Naive thymus-derived CD8-positive, alpha-beta T cell (primary cell): ENCODE measurements at regions not wholly inside any gene's neighbourhood (a gene's known extent, or its start where the extent isn't known, plus 50 kb on each side); places are given as distances from the start of the nearest gene placed in this dataset.
"Not testable (repeated sequence)": the region's sequence is repeated elsewhere in the genome, so short reads cannot be mapped to it uniquely, and the experiment has no call there.

Source experiments
- ATAC-seq, 2 donors: fragments of 150-1000 bp; cut with Tn5 transposase in 1 of 2; sonication (Bioruptor Pico), chemical (Tn5 transposase) in 1 of 2; 1 replicate in 1 of 2; 2 replicates in 1 of 2; pipeline ENCODE4 v1.10.0; 2021; ENCODE audit warnings: mild to moderate bottlenecking in 2 of 2, moderate library complexity in 2 of 2
- POLR2A ChIA-PET: fragments of 350-600 bp; sonication (Branson Sonifier 250); formaldehyde crosslinking; loops from one replicate; lab custom pipeline; 2021; ENCODE audit warnings: antibody characterized with exemption; lab: Charles Lee
- DNase-seq, 10 donors: peaks; one replicate each; pipeline versions ENCODE4 v3.0.0 to v3.0.0-alpha.2; 2020 to 2022
- H3K27ac Mint-ChIP-seq, 10 donors: one replicate each; pipeline ENCODE4 v1.8.0; 2020 to 2022; ENCODE audit warnings: mild to moderate bottlenecking in 10 of 10, mixed read lengths in 10 of 10, moderate library complexity in 4 of 10, inconsistent platforms in 1 of 10
- H3K27me3 Mint-ChIP-seq, 5 donors: one replicate each; pipeline ENCODE4 v1.8.0; 2021 to 2022; ENCODE audit warnings: mixed read lengths in 5 of 5
- H3K36me3 Mint-ChIP-seq, 3 donors: one replicate each; pipeline ENCODE4 v1.8.0; 2020 to 2022; ENCODE audit warnings: mixed read lengths in 3 of 3, mild to moderate bottlenecking in 2 of 3, inconsistent platforms in 1 of 3
- H3K4me1 Mint-ChIP-seq, 4 donors: one replicate each; pipeline ENCODE4 v1.8.0; 2021 to 2022; ENCODE audit warnings: mixed read lengths in 4 of 4
- H3K4me3 Mint-ChIP-seq, 10 donors: one replicate each; pipeline ENCODE4 v1.8.0; 2020 to 2022; ENCODE audit warnings: mild to moderate bottlenecking in 10 of 10, mixed read lengths in 10 of 10, moderate library complexity in 6 of 10, inconsistent platforms in 1 of 10
- H3K9me3 Mint-ChIP-seq, 9 donors: one replicate each; pipeline ENCODE4 v1.8.0; 2020 to 2022; ENCODE audit warnings: mixed read lengths in 9 of 9, mild to moderate bottlenecking in 3 of 9, inconsistent platforms in 1 of 9, moderate library complexity in 1 of 9

DNA sequence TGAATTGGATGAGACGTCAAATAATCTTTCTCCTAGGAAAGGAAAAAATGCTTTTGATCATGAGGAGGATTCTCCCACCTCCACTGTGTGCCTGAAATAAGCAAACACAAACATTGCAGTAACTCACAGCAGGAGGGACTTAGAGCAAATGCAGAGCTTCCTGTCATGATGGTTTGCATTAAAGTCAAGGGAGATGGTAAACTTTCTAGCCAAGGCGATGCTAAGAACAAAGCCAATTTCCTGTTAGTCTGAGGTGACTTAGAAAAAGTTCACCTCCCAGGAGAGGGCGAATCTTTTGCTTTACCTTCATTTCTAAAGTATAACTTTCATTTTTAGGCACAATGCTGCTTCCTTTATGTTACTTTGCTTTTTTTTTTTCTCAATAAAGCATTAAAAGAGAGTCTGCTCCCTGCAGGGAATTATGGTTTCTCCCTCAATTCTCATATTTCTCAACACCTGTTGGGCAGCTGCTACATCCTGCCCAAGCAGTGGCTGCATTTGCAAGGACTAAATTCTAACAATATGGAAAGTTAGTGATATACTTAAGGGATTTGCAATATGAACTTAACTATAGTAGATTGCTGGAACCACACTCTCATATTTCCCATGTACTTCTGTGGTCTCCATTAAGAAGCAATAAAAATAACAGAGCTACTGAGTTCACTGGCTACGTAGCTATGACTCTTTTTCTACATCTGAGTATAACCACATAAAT is 175.6 kb downstream of the PCTP start:
- peak overlapping the region; percentile 66 to 92 (median 82) for H3K27ac Mint-ChIP-seq

DNA sequence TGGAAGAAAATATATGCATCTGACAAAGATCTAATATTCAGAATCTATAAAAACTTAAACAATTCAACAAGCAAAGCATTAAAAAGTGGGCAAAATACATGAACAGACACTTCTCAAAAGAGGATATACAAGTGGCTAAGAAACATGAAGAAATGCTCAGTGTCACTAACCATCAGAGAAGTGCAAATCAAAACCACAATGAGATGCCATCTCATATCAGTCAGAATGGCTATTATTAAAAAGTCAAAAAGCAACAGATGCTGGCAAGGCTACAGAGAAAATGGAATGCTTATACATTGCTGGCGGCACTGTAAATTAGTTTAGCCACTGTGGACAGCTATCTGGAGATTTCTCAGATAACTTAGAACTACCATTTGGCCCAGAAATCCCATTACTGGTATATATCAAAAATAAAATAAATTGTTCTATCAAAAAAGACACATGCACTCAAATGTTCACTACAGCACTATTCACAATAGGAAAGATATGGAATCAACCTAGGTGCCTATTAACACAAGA is 179.5 kb downstream of the PCTP start:
- H3K27me3 Mint-ChIP-seq, result no peaks in the 10 kb centered on the region
- ATAC-seq (no peak), DNase-seq (no peak)
- POLR2A ChIA-PET, result no interaction called here
- H3K27ac Mint-ChIP-seq, result no peak overlapping the region
- H3K9me3 Mint-ChIP-seq, result peaks cover 0 to 17% (median 0%) of the 10 kb centered on the region in 9 donors
- peaks cover 0 to 8% (median 6%) of the 10 kb centered on the region in 3 donors for H3K36me3 Mint-ChIP-seq
- peaks cover 10 to 18% (median 15%) of the 10 kb centered on the region in 4 donors for H3K4me1 Mint-ChIP-seq
- no peak overlapping the region for H3K4me3 Mint-ChIP-seq

More for the DNA sequence above, 175.6 kb downstream of the PCTP start:
- POLR2A ChIA-PET, result interaction anchor here (1.0 kb wide), 1 partner anchor 14 kb away, joined by 3 read pairs; no protein-coding TSS in a partner anchor
- peaks cover 0 to 9% (median 7%) of the 10 kb centered on the region in 3 donors for H3K36me3 Mint-ChIP-seq
- peak overlapping the region in 7 of 10 donors; percentile 21 to 57 (median 54) for H3K4me3 Mint-ChIP-seq
- no peaks in the 10 kb centered on the region for H3K27me3 Mint-ChIP-seq
- peak; percentile 92 to 97 for ATAC-seq
- H3K9me3 Mint-ChIP-seq, result peaks cover 0 to 19% (median 0%) of the 10 kb centered on the region in 9 donors
- peak in 4 of 10 donors; percentile 4 to 67 (median 40) for DNase-seq
- H3K4me1 Mint-ChIP-seq, result peaks cover 12 to 20% (median 15%) of the 10 kb centered on the region in 4 donors

DNA sequence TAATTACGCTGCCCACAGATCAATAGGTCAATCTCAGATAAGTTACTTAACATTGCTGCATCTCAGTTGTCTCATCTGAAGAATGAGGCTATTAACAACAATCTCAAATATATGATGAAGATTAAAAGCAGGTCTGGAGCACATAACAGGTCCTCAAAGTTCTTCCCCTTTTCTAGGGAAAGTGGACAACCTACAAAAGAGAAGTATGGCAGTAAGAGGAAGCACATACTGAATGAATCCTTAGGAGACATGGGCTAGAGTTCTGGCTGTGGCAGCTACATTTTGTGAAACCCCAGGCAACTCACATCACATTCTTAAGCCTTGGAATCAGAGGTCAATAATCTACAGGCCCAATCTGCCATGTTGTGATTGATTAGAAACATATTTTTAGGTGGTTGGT is 180.6 kb downstream of the PCTP start:
- H3K9me3 Mint-ChIP-seq, result peaks cover 0 to 8% (median 0%) of the 10 kb centered on the region in 9 donors
- POLR2A ChIA-PET, result no interaction called here
- no peak overlapping the region for H3K4me3 Mint-ChIP-seq
- H3K36me3 Mint-ChIP-seq, result peaks cover 0 to 6% (median 5%) of the 10 kb centered on the region in 3 donors
- ATAC-seq (no peak), DNase-seq (no peak)
- H3K27me3 Mint-ChIP-seq, result peaks cover 0 to 2% (median 0%) of the 10 kb centered on the region in 5 donors
- no peak overlapping the region for H3K27ac Mint-ChIP-seq
- H3K4me1 Mint-ChIP-seq, result peaks cover 4 to 9% (median 7%) of the 10 kb centered on the region in 4 donors

DNA sequence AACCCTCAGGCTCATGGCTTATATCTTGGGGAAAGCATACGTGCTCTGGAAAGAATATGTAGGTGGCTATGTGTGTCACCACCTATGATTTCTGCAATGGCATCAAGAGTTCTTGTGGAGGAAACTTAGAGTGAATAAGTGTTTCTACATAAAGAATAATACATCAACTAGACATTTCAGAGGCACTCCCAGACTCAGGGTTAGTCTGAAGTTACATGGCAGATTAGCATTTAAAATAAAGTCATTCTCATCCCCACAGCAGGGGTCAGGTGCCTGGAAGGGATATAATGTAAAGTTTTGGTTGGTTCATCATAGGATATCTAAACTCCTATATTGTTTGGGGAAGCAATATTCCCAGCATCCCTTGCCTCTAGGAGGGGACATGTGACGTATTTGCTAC is 182.1 kb downstream of the PCTP start:
- no peak overlapping the region for H3K4me3 Mint-ChIP-seq
- H3K27me3 Mint-ChIP-seq, result peaks cover 0 to 5% (median 1%) of the 10 kb centered on the region in 5 donors
- H3K4me1 Mint-ChIP-seq, result peaks cover 0 to 6% (median 4%) of the 10 kb centered on the region in 4 donors
- peaks cover 0 to 6% (median 5%) of the 10 kb centered on the region in 3 donors for H3K36me3 Mint-ChIP-seq
- peaks cover 0 to 8% (median 0%) of the 10 kb centered on the region in 9 donors for H3K9me3 Mint-ChIP-seq
- no peak for DNase-seq
- no peak for ATAC-seq
- POLR2A ChIA-PET, result no interaction called here
- peak overlapping the region in 1 of 10 donors; percentile 32 for H3K27ac Mint-ChIP-seq

DNA sequence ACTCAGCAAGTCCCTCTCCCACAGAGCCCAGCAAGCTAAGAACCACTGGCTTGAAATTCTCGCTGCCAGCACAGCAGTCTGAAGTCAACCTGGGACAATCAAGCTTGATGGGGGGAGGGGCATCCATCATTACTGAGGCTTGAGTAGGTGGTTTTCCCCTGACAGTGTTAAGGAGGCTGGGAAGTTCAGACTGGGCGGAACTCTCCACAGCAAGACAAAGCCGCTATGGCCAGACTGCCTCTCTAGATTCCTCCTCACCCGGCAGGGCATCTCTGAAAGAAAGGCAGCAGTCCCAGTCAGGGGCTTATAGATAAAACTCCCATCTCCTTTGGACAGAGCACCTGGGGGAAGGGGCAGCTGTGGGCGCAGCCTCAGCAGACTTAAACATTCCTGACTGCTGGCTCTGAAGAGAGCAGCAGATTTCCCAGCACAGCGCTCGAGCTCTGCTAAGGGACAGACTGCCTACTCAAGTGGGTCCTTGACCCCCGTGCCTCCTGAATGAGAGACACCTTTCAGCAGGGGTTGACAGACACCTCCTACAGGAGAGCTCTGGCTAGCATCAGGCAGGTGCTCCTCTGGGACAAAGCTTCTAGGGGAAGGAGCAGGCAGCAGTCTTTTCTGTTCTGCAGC is 188.4 kb downstream of the PCTP start:
- POLR2A ChIA-PET, ATAC-seq, DNase-seq, H3K27me3 Mint-ChIP-seq, H3K4me3 Mint-ChIP-seq, H3K4me1 Mint-ChIP-seq, H3K27ac Mint-ChIP-seq: not testable (repeated sequence)
- Mint-ChIP-seq H3K9me3 (peaks cover 4 to 43% (median 17%) of the 10 kb centered on the region in 9 donors), H3K36me3 (peaks cover 0 to 13% (median 5%) of the 10 kb centered on the region in 3 donors)

DNA sequence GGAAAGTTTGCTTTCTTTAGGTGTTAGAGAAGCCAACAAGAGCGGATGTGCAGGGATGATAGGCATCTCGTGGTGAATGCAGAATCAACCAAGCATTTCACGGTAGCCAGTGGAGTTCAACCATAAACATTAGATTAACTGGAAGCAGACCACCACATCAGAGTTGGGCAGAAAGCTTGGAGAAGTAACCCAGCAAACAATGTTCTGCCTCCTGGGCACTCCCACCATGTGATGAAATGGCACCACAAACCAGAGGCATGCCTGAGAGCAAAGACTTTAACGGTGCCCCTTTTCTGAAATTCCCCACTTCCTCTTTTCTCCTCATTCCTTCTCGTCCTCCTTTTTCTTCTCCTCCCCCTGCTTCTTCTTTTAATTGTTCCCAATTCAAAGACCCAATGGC is 193.5 kb upstream of the ANKFN1 start:
- ATAC-seq, result no peak
- Mint-ChIP-seq H3K27me3 (peaks cover 0 to 13% (median 6%) of the 10 kb centered on the region in 5 donors), H3K9me3 (no peaks in the 10 kb centered on the region), H3K27ac (peak overlapping the region in 1 of 10 donors; percentile 29), H3K36me3 (no peaks in the 10 kb centered on the region), H3K4me1 (peaks cover 0 to 5% (median 3%) of the 10 kb centered on the region in 4 donors), H3K4me3 (no peak overlapping the region)
- POLR2A ChIA-PET, result no interaction called here
- no peak for DNase-seq

DNA sequence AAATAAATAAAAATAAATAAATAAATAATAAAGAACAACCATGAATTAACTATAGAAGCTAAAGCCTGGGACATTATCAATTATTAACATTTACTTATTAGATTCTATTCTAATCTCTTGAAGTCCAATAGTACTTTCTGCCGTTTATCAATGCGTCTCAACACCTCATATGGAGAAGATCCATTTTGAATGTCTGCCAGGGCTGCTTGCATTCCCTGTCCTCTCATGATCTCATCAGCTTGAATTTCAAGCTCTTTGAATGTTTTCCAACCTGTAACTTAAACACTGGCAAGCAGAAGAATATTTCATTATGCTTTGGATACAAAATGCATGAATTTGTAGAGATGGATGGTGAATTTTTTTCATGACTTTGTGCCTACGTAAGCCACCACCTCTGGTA is 191.9 kb upstream of the ANKFN1 start:
- no peak overlapping the region for H3K4me3 Mint-ChIP-seq
- POLR2A ChIA-PET, result no interaction called here
- no peaks in the 10 kb centered on the region for H3K9me3 Mint-ChIP-seq
- DNase-seq, result no peak
- peaks cover 0 to 15% (median 5%) of the 10 kb centered on the region in 5 donors for H3K27me3 Mint-ChIP-seq
- H3K36me3 Mint-ChIP-seq, result no peaks in the 10 kb centered on the region
- no peak for ATAC-seq
- H3K4me1 Mint-ChIP-seq, result peaks cover 0 to 5% (median 3%) of the 10 kb centered on the region in 4 donors
- no peak overlapping the region for H3K27ac Mint-ChIP-seq

DNA sequence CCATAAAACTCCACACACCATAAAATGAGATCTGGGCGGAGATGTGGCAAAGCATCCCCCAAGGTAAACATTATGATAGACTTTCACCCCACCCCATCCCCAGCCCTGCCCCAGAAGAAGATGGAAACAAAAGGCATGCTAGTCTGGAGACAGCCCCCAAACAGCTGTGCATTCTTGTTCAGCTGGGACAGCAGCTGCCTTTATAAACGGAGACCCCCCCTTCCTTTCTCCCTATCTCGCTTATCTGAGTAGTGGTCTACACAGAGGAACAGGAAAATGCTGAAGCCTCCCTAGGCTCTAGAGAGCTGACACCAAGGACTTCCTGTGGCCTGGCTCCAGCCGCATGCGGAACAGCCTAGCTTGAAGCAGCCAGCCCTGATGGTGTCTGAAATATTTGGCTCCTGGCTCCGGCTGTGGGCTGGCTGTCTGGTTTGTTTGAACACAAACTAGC is 190.3 kb upstream of the ANKFN1 start:
- DNase-seq (no peak), ATAC-seq (no peak)
- Mint-ChIP-seq H3K4me3 (no peak overlapping the region), H3K4me1 (peaks cover 0 to 5% (median 3%) of the 10 kb centered on the region in 4 donors), H3K27me3 (peaks cover 0 to 18% (median 5%) of the 10 kb centered on the region in 5 donors), H3K27ac (no peak overlapping the region), H3K36me3 (no peaks in the 10 kb centered on the region), H3K9me3 (no peaks in the 10 kb centered on the region)
- POLR2A ChIA-PET, result no interaction called here

DNA sequence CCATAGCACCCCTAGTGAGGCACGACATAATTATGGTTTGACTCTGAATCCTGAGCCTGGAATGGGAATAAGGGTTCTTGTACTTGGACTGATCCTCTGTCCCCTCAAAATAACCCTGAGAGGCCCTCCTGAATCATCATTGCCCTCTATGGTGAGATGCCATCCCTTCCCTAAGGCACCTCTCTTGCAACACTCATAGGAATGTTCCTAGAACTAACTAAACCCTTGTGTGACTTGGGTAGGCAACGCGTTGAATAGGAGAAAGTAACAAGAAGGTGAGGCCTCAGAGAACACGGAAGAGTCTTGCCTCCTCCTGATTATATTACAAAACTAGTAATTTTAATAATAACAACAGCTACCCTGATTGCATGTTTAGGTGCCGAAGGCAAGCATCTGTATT is 189.1 kb upstream of the ANKFN1 start:
- H3K4me3 Mint-ChIP-seq, result no peak overlapping the region
- no peak overlapping the region for H3K27ac Mint-ChIP-seq
- peaks cover 0 to 9% (median 5%) of the 10 kb centered on the region in 5 donors for H3K27me3 Mint-ChIP-seq
- no peak for ATAC-seq
- no peaks in the 10 kb centered on the region for H3K36me3 Mint-ChIP-seq
- no peak for DNase-seq
- POLR2A ChIA-PET, result no interaction called here
- peaks cover 0 to 5% (median 3%) of the 10 kb centered on the region in 4 donors for H3K4me1 Mint-ChIP-seq
- H3K9me3 Mint-ChIP-seq, result no peaks in the 10 kb centered on the region

DNA sequence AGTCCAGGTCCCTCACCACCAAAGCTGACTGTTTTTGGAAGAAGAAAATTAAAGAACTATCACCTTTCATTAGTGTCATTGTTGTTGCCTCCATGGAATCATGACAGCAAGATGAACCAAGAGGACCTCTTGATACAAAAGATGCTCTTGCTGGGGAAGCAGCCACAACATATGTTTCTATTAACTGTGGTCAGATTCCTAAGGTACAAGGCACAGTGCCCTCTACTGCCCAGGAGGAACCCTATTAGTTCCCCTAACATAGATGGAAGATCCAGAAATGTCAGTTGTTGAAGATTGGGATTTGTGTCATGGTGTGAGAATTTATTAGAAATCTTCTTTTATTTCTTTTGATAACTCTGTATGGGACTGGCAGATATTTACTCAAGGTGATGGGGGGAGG is 188.2 kb upstream of the ANKFN1 start:
- Mint-ChIP-seq H3K4me3 (no peak overlapping the region), H3K9me3 (no peaks in the 10 kb centered on the region), H3K4me1 (peaks cover 0 to 6% (median 1%) of the 10 kb centered on the region in 4 donors), H3K27ac (no peak overlapping the region), H3K36me3 (no peaks in the 10 kb centered on the region), H3K27me3 (peaks cover 0 to 9% (median 5%) of the 10 kb centered on the region in 5 donors)
- DNase-seq (no peak), ATAC-seq (no peak)
- POLR2A ChIA-PET, result no interaction called here

DNA sequence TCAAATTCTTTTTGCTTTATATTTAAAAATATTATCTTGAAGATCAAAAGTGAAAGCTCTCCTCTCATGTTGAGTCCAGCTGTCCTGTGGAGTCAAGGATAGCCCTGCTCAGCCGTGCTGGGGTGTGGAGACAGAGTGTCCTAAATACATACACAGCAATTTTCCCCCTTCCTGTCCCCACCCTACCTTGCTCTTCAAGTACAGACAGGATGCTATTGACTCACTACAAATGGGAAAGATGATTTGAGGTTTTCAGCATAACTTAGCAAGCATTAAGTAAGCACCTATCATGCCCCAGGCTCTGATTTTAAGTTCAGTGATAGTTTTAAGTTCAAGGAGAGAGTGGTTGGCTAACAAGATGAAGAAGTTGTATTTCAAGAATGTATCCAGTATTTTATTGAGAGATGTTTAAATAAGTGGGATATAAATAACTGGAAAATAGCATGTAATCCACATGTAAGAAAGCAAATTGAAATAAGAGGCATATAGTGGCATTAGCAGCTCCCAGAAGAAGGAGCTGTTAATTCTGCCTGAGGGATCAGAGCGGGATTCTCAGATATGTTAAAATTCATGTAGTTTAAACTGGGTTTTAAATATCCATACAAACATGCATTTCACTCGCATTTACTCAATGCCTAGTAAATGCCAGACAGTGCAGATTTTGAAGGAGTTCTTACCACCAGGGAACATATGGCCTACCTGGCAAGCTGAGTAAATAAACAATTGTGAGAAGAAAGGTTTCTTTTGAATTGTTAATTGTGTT is 183.5 kb upstream of the ANKFN1 start:
- POLR2A ChIA-PET, result no interaction called here
- Mint-ChIP-seq H3K9me3 (no peaks in the 10 kb centered on the region), H3K4me3 (no peak overlapping the region), H3K27ac (no peak overlapping the region), H3K27me3 (peaks cover 0 to 9% (median 5%) of the 10 kb centered on the region in 5 donors), H3K4me1 (peaks cover 0 to 3% (median 0%) of the 10 kb centered on the region in 4 donors), H3K36me3 (no peaks in the 10 kb centered on the region)
- ATAC-seq (no peak), DNase-seq (no peak)

DNA sequence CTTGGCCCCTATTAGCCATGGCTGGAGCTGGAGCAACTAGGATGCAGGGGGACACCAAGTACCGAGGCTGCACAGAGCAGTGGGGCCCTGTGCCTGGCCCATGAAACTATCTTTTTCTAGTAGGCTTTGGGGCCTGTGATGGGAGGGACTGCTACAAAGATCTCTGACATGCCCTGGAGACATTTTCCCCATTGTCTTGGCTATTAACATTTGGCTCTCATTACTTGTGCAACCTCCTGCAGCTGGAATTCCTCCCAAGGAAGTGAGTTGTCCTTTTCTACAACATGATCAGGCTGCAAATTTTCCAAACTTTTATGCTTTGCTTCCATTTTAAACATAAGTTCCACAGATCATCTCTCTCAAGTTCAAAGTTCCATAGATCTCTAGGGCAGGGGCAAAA is 174.7 kb upstream of the ANKFN1 start:
- Mint-ChIP-seq H3K4me1 (no peaks in the 10 kb centered on the region), H3K27ac (no peak overlapping the region), H3K9me3 (no peaks in the 10 kb centered on the region), H3K36me3 (no peaks in the 10 kb centered on the region), H3K27me3 (no peaks in the 10 kb centered on the region), H3K4me3 (no peak overlapping the region)
- POLR2A ChIA-PET, result no interaction called here
- ATAC-seq (no peak), DNase-seq (no peak)
